Left cardiac atrium (tissue), 4 donors: ENCODE measurements at regions not wholly inside any gene's neighbourhood (a gene's known extent, or its start where the extent isn't known, plus 50 kb on each side); places are given as distances from the start of the nearest gene placed in this dataset.

Experiments used
- ATAC-seq, 2 donors: fragments of 200-7000 bp; cut with Tn5 transposase; one replicate each; pipeline ENCODE4 v1.9.1; 2020; ENCODE audit warnings: mild to moderate bottlenecking in 2 of 2, moderate library complexity in 2 of 2
- DNase-seq: peaks from one replicate; pipeline ENCODE4 v3.0.0-alpha.2; 2020
- intact Hi-C, 2 donors: fragments of 100-400 bp; cut with DNase I; formaldehyde crosslinking; loops; one replicate each; pipeline versions ENCODE4 v1.14.1 to v1.15.1; 2022 to 2023
- donor health status: DM: no; HTN: yes; CAD: no.
- donor health status: DM: no; HTN: yes; CAD: no; lungs with severe emphysema.
- donor health status: DM: yes; HTN: yes; CAD: no.
- donor health status: Dilated cardiomyopathy.

- intact Hi-C loops: no loop called here
- ATAC-seq (no peak), DNase-seq (no peak)
Observed at GRCh38 chr11:80211673-80212072, 770.8 kb upstream of the TENM4 start.

GRCh38 chr11:80204021-80204420 is 763.2 kb upstream of the TENM4 start:
- intact Hi-C loops: no loop called here
- DNase-seq (no peak), ATAC-seq (no peak)

DNA sequence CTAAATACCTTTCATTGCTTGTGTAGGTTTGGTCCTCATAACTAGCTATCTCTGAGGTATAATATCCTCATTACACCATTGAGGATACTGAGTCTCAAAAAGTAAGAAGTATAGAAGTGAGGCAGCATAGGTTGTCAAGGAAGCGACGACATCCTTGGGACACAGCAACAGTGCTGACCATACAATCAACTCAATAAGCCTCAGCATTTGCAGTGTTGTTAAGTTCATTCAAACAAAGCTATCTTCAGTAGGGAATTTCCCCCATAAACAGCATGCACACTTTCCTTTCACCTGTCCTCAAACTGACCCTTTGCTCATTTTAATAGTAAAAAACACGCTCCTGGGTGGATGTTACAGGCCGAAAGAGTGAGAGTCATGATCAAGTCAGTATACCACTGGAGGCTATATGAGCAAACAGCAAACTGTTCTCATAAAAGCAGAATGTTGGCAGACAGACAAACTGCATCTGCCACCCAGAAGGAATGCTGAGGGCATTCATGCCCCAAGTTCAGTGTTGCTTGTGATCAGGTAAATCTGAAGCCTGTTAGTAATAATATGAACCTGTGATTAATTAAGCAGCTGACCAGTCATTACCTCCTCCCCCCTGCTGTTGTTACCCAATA is 756.2 kb upstream of the TENM4 start:
- no peak for ATAC-seq
- intact Hi-C loops: no loop called here
- DNase-seq: no peak

- intact Hi-C loops: no loop called here
- no peak for ATAC-seq
- DNase-seq: no peak
Observed at GRCh38 chr11:80196041-80196440, 755.2 kb upstream of the TENM4 start.

- ATAC-seq (no peak), DNase-seq (no peak)
- intact Hi-C loops: no loop called here
Observed at GRCh38 chr11:80194625-80195024, 753.8 kb upstream of the TENM4 start.

DNA sequence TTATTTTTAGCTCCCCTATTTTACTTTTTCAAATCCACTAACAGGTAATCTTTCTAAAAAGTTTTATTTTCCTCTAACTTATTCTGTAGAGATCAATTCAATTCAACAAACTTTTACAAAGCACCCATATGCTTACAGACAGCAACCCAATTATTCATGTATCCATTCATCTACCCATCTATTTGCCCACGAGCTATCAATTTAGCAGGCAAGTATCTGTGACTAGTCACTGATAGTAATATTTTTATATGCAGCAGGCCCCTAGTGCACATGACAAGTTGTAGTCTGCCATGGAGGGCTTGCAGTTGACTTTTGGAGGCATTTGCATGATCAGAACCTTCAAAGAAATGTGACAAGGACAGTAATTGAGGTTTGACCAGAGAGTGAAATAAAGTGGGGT is 753.2 kb upstream of the TENM4 start:
- ATAC-seq (no peak), DNase-seq (no peak)
- intact Hi-C loops: no loop called here

GRCh38 chr11:80188076-80188627 is 747.3 kb upstream of the TENM4 start:
- DNase-seq: no peak
- intact Hi-C loops: no loop called here
- no peak for ATAC-seq

DNA sequence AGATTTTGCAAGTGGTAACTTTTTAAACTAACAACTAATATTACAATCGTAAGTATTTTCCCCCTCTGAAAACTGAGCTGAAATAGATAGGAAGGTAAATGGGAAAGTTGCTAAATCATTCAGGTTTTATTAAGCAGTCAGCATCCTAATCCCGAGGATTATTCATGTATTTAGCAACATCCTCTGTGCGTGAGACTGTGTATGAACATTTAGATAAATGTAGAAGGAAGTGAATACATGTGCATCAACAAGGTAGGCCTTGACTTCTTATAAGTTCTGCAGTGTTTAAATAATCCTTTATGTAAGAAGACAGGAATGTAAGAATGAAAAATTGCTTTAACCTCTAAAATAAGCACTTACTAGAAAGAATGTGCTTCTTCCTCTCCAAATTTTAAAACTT is 745.9 kb upstream of the TENM4 start:
- ATAC-seq (no peak), DNase-seq (no peak)
- intact Hi-C loops: no loop called here

GRCh38 chr11:80182901-80183300 is 742.1 kb upstream of the TENM4 start:
- DNase-seq (no peak), ATAC-seq (no peak)
- intact Hi-C loops: no loop called here

- intact Hi-C loops: no loop called here
- ATAC-seq (no peak), DNase-seq (no peak)
Observed at GRCh38 chr11:80173371-80174136, 732.7 kb upstream of the TENM4 start.

GRCh38 chr11:80168796-80169195 is 728.0 kb upstream of the TENM4 start:
- intact Hi-C loops: no loop called here
- no peak for DNase-seq
- no peak for ATAC-seq

DNA sequence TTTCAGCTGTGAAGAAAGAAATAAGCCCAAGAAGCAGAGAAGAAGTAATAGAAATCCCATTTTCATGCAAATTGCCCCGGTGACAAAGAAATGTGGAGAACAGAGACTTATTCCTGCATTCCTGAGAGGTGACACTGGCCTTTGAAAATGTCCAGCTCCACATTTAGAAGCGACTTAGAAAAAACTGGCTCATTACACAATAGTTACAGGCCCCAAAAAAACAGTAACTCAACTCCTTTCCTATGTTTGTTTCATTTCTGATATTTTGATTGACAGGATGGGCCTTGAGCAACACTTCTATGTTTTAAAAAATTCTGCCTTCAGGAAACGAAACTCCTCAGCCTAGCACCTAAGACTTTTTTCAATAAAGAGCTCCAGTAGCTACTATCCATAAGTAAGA is 726.9 kb upstream of the TENM4 start:
- ATAC-seq: no peak
- intact Hi-C loops: no loop called here
- no peak for DNase-seq

DNA sequence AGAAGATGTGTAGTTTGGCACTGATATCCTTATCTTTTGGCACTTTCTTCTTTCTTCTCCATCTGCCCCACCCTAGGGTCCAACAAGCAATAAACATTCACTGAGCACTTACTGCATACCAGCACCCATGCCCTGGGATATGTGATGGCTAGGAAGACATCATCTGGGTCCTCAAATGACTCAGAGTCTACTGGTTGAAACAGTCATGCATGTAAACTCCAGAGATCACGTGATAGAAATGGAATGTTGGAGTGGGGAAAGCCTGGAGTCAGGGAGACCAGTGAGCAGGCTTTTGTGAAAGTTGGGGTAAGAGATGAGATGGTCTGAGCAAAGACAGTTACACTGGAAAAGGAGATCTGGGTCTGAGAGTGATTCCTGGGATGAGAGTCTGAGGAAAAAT is 724.9 kb upstream of the TENM4 start:
- no peak for DNase-seq
- intact Hi-C loops: no loop called here
- ATAC-seq: no peak

- ATAC-seq: no peak
- no peak for DNase-seq
- intact Hi-C loops: no loop called here
Observed at GRCh38 chr11:80163441-80163840, 722.6 kb upstream of the TENM4 start.

- intact Hi-C loops: no loop called here
- ATAC-seq (no peak), DNase-seq (no peak)
Observed at GRCh38 chr11:80163011-80163410, 722.2 kb upstream of the TENM4 start.

- ATAC-seq (no peak), DNase-seq (no peak)
- intact Hi-C loops: no loop called here
Observed at GRCh38 chr11:80162387-80162786, 721.6 kb upstream of the TENM4 start.

GRCh38 chr11:80157447-80157846 is 716.6 kb upstream of the TENM4 start:
- ATAC-seq (no peak), DNase-seq (no peak)
- intact Hi-C loops: no loop called here

DNA sequence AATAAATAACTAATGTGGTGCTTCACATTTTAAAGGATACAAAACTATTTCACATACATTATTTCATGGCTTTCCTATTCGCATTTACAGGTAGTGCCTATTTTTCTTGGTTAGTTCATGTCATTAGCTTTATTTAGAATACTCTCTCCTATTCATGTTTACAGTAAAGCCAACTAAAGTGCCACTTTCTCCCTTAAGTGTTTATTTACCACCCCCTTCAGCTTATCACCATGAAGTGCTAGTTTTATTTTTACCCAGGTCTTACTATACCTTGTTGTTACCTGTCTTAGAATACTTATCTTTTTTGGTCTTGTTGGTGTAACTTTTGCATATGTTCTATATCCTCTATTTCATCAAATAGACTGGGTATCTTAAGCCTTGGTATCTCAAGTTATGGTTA is 715.2 kb upstream of the TENM4 start:
- no peak for DNase-seq
- no peak for ATAC-seq
- intact Hi-C loops: no loop called here

DNA sequence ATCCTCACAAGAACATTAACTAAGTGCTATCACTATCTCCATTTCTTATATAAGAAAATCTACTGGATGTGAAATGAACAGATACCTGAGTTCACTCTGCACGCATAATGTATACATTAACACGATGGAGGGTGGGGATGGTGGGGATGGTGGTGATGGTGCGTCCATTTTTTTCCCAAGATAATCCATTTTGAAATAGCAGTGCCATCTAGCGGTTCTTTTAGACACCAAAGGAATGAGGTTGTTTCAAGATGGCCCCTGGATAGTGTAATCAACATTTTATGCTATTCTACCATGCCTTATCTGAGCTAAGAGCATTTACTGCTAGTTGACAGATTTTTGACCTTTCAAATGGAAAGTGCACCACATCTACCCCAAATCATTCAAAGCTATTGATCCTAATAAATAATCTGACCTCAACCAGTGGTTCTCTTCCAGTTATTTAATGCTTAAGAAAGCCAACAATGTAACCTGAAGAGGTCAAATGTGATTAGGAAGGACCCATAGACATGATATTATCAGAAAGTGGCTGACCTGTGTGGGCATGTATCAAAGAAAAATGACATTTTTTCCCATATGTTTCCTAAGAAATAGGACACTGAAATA is 714.7 kb upstream of the TENM4 start:
- ATAC-seq (peak in 1 of 2 donors; percentile 22), DNase-seq (no peak)
- intact Hi-C loops: no loop called here

- ATAC-seq (no peak), DNase-seq (no peak)
- intact Hi-C loops: no loop called here
Observed at GRCh38 chr11:80146232-80146631, 705.4 kb upstream of the TENM4 start.
